Muscle layer of colon (tissue), 2 donors: ENCODE measurements at regions not wholly inside any gene's neighbourhood (a gene's known extent, or its start where the extent isn't known, plus 50 kb on each side); places are given as distances from the start of the nearest gene placed in this dataset.
"Not testable (repeated sequence)": the region's sequence is repeated elsewhere in the genome, so short reads cannot be mapped to it uniquely, and the experiment has no call there.

Source experiments
- H3K27ac ChIP-seq: one replicate; pipeline ENCODE4 v1.7.0; 2013; ENCODE audit warnings: low read depth, mild to moderate bottlenecking, low read length, moderate library complexity
- H3K27me3 ChIP-seq, 2 donors: one replicate each; pipeline ENCODE4 v1.7.0; 2013; ENCODE audit warnings: low read length in 2 of 2, mild to moderate bottlenecking in 2 of 2; ENCODE audit not compliant: insufficient read depth in 2 of 2, control insufficient read depth in 1 of 2
- H3K36me3 ChIP-seq: one replicate; pipeline ENCODE4 v1.7.0; 2013; ENCODE audit warnings: mild to moderate bottlenecking, low read length; ENCODE audit not compliant: insufficient read depth
- H3K4me1 ChIP-seq: one replicate; pipeline ENCODE4 v1.7.0; 2013; ENCODE audit warnings: mild to moderate bottlenecking, low read length; ENCODE audit not compliant: insufficient read depth
- H3K4me3 ChIP-seq, 2 donors: one replicate each; pipeline ENCODE4 v1.7.0; 2013; ENCODE audit warnings: low read length in 2 of 2, low read depth in 1 of 2, mild to moderate bottlenecking in 1 of 2, moderate library complexity in 1 of 2
- H3K9ac ChIP-seq: one replicate; pipeline ENCODE4 v1.7.0; 2013; ENCODE audit warnings: low read length
- H3K9me3 ChIP-seq: one replicate; pipeline ENCODE4 v1.7.0; 2013; ENCODE audit warnings: mild to moderate bottlenecking, low read length
- donor health status: abdominal sarcoma.
- donor health status: Adenocarcinoma of cecum.

GRCh38 chr18:71221405-71221804 is 932.6 kb downstream of the SOCS6 start:
- Histone ChIP-seq H3K27me3 (no peaks in the 10 kb centered on the region), H3K9ac (no peak overlapping the region), H3K9me3 (no peaks in the 10 kb centered on the region), H3K36me3 (no peaks in the 10 kb centered on the region), H3K4me3 (no peak overlapping the region), H3K4me1 (no peaks in the 10 kb centered on the region), H3K27ac (no peak overlapping the region)

GRCh38 chr18:71212739-71213138 is 923.9 kb downstream of the SOCS6 start:
- H3K27me3 ChIP-seq = not testable (repeated sequence)

GRCh38 chr18:71212222-71212621 is 923.4 kb downstream of the SOCS6 start:
- no peaks in the 10 kb centered on the region for H3K36me3 ChIP-seq
- no peaks in the 10 kb centered on the region for H3K4me1 ChIP-seq

More at GRCh38 chr18:71212739-71213138, 923.9 kb downstream of the SOCS6 start:
- not testable (repeated sequence) for H3K4me3 ChIP-seq, H3K9ac ChIP-seq, H3K9me3 ChIP-seq, H3K27ac ChIP-seq, H3K4me1 ChIP-seq, H3K36me3 ChIP-seq

GRCh38 chr18:71209944-71210343 is 921.1 kb downstream of the SOCS6 start:
- Histone ChIP-seq H3K36me3 (no peaks in the 10 kb centered on the region), H3K4me1 (no peaks in the 10 kb centered on the region), H3K9ac (no peak overlapping the region), H3K9me3 (no peaks in the 10 kb centered on the region), H3K27me3 (no peaks in the 10 kb centered on the region), H3K27ac (no peak overlapping the region), H3K4me3 (no peak overlapping the region)

More at GRCh38 chr18:71212222-71212621, 923.4 kb downstream of the SOCS6 start:
- Histone ChIP-seq H3K9me3 (no peaks in the 10 kb centered on the region), H3K27ac (no peak overlapping the region), H3K27me3 (no peaks in the 10 kb centered on the region), H3K9ac (no peak overlapping the region), H3K4me3 (no peak overlapping the region)

- Histone ChIP-seq H3K9ac (no peak overlapping the region), H3K4me3 (no peak overlapping the region), H3K36me3 (no peaks in the 10 kb centered on the region), H3K9me3 (no peaks in the 10 kb centered on the region), H3K27ac (no peak overlapping the region), H3K27me3 (no peaks in the 10 kb centered on the region), H3K4me1 (no peaks in the 10 kb centered on the region)
Observed at GRCh38 chr18:71194438-71194837, 905.6 kb downstream of the SOCS6 start.

GRCh38 chr18:71189581-71189980 is 900.7 kb downstream of the SOCS6 start:
- H3K27ac ChIP-seq = no peak overlapping the region
- H3K36me3 ChIP-seq = no peaks in the 10 kb centered on the region
- no peak overlapping the region for H3K9ac ChIP-seq
- no peaks in the 10 kb centered on the region for H3K4me1 ChIP-seq
- no peaks in the 10 kb centered on the region for H3K9me3 ChIP-seq
- H3K27me3 ChIP-seq = no peaks in the 10 kb centered on the region
- no peak overlapping the region for H3K4me3 ChIP-seq

- Histone ChIP-seq H3K9ac (no peak overlapping the region), H3K4me3 (no peak overlapping the region), H3K27ac (no peak overlapping the region), H3K4me1 (no peaks in the 10 kb centered on the region), H3K36me3 (no peaks in the 10 kb centered on the region), H3K27me3 (no peaks in the 10 kb centered on the region), H3K9me3 (no peaks in the 10 kb centered on the region)
Observed at GRCh38 chr18:71168557-71169145, 879.8 kb downstream of the SOCS6 start.

- no peaks in the 10 kb centered on the region for H3K9me3 ChIP-seq
- no peak overlapping the region for H3K27ac ChIP-seq
Observed at GRCh38 chr18:71136487-71136886, 847.6 kb downstream of the SOCS6 start.

GRCh38 chr18:71134122-71134521 is 845.3 kb downstream of the SOCS6 start:
- no peaks in the 10 kb centered on the region for H3K9me3 ChIP-seq
- H3K36me3 ChIP-seq = no peaks in the 10 kb centered on the region
- H3K4me1 ChIP-seq = no peaks in the 10 kb centered on the region
- no peak overlapping the region for H3K9ac ChIP-seq
- no peaks in the 10 kb centered on the region for H3K27me3 ChIP-seq
- H3K4me3 ChIP-seq = no peak overlapping the region
- H3K27ac ChIP-seq = no peak overlapping the region

More at GRCh38 chr18:71136487-71136886, 847.6 kb downstream of the SOCS6 start:
- Histone ChIP-seq H3K4me3 (no peak overlapping the region), H3K27me3 (no peaks in the 10 kb centered on the region), H3K9ac (no peak overlapping the region), H3K36me3 (no peaks in the 10 kb centered on the region), H3K4me1 (no peaks in the 10 kb centered on the region)

GRCh38 chr18:71131918-71132317 is 843.1 kb downstream of the SOCS6 start:
- Histone ChIP-seq H3K4me1 (no peaks in the 10 kb centered on the region), H3K27ac (no peak overlapping the region), H3K4me3 (no peak overlapping the region), H3K9ac (no peak overlapping the region), H3K9me3 (no peaks in the 10 kb centered on the region), H3K27me3 (no peaks in the 10 kb centered on the region), H3K36me3 (no peaks in the 10 kb centered on the region)

GRCh38 chr18:71130351-71130750 is 841.5 kb downstream of the SOCS6 start:
- no peaks in the 10 kb centered on the region for H3K36me3 ChIP-seq
- H3K9ac ChIP-seq = no peak overlapping the region
- no peaks in the 10 kb centered on the region for H3K4me1 ChIP-seq
- H3K27me3 ChIP-seq = no peaks in the 10 kb centered on the region
- no peak overlapping the region for H3K4me3 ChIP-seq
- H3K27ac ChIP-seq = no peak overlapping the region
- H3K9me3 ChIP-seq = no peaks in the 10 kb centered on the region

GRCh38 chr18:71125581-71125980 is 836.7 kb downstream of the SOCS6 start:
- H3K9ac ChIP-seq = no peak overlapping the region
- H3K27me3 ChIP-seq = no peaks in the 10 kb centered on the region
- H3K27ac ChIP-seq = no peak overlapping the region
- H3K4me1 ChIP-seq = no peaks in the 10 kb centered on the region
- H3K4me3 ChIP-seq = no peak overlapping the region
- H3K9me3 ChIP-seq = no peaks in the 10 kb centered on the region
- H3K36me3 ChIP-seq = no peaks in the 10 kb centered on the region
